ENCODE measurements at regions not wholly inside any gene's neighbourhood (a gene's known extent, or its start where the extent isn't known, plus 50 kb on each side); places are given as distances from the start of the nearest gene placed in this dataset.

DNA sequence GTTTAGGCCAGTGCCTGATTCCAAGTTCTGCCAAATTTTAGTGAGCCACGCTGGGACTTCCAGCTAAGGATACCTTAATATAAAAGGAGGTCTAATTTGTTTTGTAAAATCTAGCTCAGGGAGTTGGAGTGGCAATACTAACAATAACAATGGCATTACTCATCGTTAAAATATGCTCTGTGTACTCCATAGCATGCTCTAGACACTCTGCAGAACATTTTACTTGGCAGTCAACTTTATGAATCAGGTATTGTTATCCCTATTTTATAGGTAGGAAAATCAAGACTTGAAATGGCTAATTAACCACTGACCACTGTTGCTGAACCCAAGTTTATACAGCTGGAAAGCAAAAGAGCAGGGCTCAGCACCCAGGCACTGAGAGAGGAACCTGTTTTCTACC, 485.0 kb upstream of the KIRREL3 start:
- no peak for DNase-seq (ENCODE audit: low spot score)

DNA sequence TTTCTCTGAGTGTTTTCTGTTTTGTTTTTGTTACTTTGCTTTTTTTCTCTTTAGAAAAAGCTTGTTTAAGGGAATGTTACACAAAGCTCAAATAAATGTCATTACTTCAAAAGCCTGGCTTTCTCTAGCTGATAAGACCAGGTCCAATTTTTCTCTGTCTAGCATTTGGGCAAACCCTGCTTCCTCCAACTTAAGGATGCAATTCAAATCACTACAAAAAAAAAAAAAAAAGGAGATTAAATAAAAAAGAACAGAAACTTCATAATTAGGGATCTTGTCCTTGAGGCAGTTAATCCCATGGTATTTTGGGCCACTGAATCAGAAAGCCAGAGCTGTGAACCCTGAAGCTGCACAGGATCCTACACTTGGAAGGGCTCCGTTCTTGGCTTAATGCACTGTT, 480.8 kb upstream of the KIRREL3 start:
- no peak for DNase-seq (ENCODE audit: low spot score)

DNA sequence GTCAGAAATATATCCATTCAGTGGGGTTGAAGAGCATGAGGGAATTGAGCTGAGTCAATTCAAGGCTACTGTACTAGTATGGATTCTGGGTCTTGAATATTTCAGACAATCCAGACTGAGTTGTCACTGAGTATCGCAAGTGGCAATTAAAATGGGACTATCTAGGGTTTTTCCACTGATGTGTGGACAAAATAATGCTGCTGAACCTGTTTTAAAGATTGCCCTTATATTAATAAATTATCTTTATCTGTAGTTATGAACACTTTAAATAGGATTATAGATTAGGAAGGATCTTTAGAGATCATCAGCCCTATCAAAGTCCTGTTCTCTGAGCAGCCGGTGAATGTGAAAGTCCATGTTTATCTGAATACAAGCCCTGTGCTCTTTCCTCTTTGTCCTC, 478.3 kb upstream of the KIRREL3 start:
- DNase-seq (ENCODE audit: low spot score): no peak

- no peak for DNase-seq (ENCODE audit: low spot score)
Observed at GRCh38 chr11:127474766-127475165, 474.2 kb upstream of the KIRREL3 start.

DNA sequence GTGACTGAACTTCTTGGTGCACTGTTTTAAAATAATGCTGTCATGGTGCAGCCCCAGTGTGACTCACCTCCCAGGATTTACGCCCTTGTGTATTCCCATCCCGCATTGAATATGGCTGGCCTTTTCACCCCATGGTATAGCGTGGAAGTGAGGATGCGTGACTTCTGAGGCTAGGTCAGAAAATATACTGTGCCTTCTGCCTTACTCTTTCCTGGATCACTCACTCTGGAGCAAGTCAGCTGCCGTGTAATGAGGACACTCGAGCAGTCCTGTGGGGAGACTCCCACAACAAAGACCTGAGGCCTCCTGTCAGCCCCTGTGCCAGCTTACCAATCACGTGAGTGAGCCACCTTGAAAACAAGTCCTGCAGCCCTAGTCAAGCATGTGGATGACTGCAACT, 471.9 kb upstream of the KIRREL3 start:
- no peak for DNase-seq (ENCODE audit: low spot score)

- DNase-seq (ENCODE audit: low spot score): no peak
Observed at GRCh38 chr11:127471662-127472061, 471.1 kb upstream of the KIRREL3 start.

- no peak for DNase-seq (ENCODE audit: low spot score)
Observed at GRCh38 chr11:127470306-127470884, 469.8 kb upstream of the KIRREL3 start.

DNA sequence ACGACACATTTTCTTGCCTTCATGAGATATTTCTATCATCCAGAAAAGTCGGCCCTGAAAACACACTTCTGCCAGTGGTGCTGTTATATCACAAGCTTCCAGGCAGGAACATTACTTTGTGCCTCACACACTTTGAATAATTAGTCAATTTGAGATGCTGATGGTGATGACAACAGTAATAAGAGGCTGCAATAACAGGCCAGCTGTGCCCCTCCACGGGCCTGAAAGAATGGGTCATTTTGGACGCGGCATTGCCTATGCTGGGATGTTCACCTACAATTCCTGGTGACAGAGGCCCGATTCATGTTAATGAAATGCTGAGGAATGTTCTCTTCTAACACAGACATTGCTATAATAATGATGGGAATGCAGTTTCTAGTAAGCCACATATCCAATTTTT, 463.8 kb upstream of the KIRREL3 start:
- DNase-seq (ENCODE audit: low spot score): no peak

GRCh38 chr11:127462065-127462344, 461.4 kb upstream of the KIRREL3 start:
- DNase-seq (ENCODE audit: low spot score): no peak

- DNase-seq (ENCODE audit: low spot score): no peak
Observed at GRCh38 chr11:127461241-127462064, 460.9 kb upstream of the KIRREL3 start.

DNA sequence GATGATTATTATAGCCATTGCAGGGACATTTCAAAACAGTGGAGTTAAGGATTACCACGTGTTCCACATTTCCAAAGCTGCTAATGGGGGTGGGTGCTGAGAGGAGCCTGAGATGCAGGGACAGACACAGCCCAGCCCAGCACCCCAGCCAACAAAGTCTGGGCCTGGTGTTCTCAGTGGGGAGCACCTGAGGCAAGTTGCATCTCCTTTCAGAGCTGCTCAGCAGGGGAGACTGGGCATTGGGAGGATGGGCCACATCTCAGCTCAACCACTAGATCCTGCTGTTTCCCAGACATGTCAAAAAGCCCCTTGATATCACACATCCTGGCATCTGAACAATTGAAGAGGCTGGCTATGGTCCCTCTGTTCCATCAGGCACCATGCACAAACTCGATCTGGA, 458.0 kb upstream of the KIRREL3 start:
- DNase-seq (ENCODE audit: low spot score): no peak

DNA sequence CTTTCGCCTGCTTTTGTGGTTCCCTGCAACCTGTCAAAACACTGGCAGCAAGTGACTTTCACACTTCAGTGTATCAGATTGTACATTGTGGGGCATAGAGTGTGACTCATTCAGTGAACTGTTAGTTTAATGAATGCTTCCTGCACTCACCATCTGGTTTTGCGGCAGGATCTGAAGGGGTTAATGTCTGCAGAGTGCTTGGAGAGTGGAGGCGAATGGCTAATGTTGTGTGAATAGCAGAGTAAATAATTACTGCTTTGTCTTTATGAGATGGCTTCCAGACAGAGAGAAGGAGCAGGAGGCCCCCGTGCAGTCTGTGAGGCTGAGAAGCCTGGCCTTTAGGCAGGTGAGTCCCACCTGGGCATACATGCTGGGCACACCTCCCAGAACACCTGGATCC, 454.3 kb upstream of the KIRREL3 start:
- DNase-seq (ENCODE audit: low spot score): no peak

DNA sequence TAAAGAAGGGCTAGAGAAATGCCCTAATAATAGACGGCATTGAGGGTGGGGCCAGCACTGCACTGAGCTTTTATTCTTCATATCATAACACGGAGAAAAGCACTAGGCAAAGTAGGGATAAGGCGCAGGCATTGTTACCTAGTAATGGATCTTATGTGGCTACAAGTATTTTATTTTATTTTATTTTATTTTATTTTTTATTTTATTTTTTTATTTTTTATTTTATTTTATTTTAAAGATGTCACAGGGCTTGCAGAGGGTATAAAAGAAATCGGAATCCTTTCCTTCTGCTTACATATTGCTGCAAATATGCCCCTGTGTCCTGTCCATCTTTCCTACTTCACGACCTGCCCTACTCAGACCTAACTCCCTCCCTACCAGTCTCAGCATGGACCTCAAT, 452.0 kb upstream of the KIRREL3 start:
- no peak for DNase-seq (ENCODE audit: low spot score)

- DNase-seq (ENCODE audit: low spot score): no peak
Observed at GRCh38 chr11:127451861-127452260, 451.3 kb upstream of the KIRREL3 start.

DNA sequence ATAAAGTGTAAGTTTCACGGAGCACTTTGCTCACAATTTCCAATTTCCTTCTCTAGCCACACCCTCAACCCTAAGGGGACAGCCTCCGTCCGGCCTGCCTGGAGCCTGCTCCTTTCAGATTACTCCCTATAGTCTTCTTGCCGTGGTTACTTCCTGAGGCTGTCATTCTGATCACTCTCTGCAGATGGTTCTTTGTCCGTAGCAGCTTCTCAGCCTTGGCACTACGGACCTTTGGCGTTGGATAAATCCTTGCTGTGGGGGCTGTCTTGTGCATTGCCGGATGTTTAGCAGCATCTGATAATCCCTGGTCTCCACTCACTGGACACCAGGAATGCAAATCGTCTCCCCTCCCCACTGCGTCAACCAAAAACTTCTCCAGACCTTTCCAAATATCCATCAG, 447.5 kb upstream of the KIRREL3 start:
- DNase-seq (ENCODE audit: low spot score): no peak

GRCh38 chr11:127445476-127445875, 444.9 kb upstream of the KIRREL3 start:
- no peak for DNase-seq (ENCODE audit: low spot score)

GRCh38 chr11:127443297-127443696, 442.7 kb upstream of the KIRREL3 start:
- DNase-seq (ENCODE audit: low spot score): no peak

- DNase-seq (ENCODE audit: low spot score): no peak
Observed at GRCh38 chr11:127440616-127441015, 440.0 kb upstream of the KIRREL3 start.

GRCh38 chr11:127425281-127425680, 424.7 kb upstream of the KIRREL3 start:
- no peak for DNase-seq (ENCODE audit: low spot score)

- no peak for DNase-seq (ENCODE audit: low spot score)
Observed at GRCh38 chr11:127424661-127425060, 424.1 kb upstream of the KIRREL3 start.

DNA sequence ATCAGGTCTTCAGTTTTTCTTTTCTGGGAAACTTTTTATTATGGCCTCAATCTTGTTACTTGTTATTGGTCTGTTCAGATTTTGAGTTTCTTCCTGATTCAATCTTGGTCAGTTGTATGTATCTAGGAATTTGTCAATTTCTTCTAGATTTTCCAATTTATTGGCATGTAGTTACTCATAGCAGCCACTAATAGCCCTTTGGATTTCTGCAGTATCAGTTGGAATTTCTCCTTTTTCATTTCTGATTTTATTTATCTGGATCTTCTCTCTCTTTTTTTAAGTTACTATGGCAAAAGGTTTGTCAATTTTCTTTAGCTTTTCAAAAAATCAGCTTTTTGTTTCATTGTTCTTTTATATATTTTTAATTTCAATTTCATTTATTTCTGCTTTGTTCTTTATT, 419.6 kb upstream of the KIRREL3 start:
- DNase-seq (ENCODE audit: low spot score): no peak

GRCh38 chr11:127412722-127413380, 412.3 kb upstream of the KIRREL3 start:
- no peak for DNase-seq (ENCODE audit: low spot score)

GRCh38 chr11:127412234-127412633, 411.7 kb upstream of the KIRREL3 start:
- DNase-seq (ENCODE audit: low spot score): no peak

- no peak for DNase-seq (ENCODE audit: low spot score)
Observed at GRCh38 chr11:127411283-127411682, 410.7 kb upstream of the KIRREL3 start.
